Neural crest cell (in vitro differentiated cells): ENCODE measurements at regions not wholly inside any gene's neighbourhood (a gene's known extent, or its start where the extent isn't known, plus 50 kb on each side); places are given as distances from the start of the nearest gene placed in this dataset.

ENCODE experiments used
- DNase-seq: peaks from one replicate; pipeline ENCODE4 v3.0.0; 2021; ENCODE audit warnings: low read depth, mixed read lengths, low spot score
- H3K27ac Mint-ChIP-seq: one replicate; pipeline ENCODE4 v1.8.0; 2021; ENCODE audit warnings: mild to moderate bottlenecking, mixed read lengths; ENCODE audit not compliant: unreplicated experiment
- H3K27me3 Mint-ChIP-seq: 2 replicates; pipeline ENCODE4 v1.8.0; 2021; ENCODE audit warnings: low read depth, mild to moderate bottlenecking, mixed read lengths
- H3K36me3 Mint-ChIP-seq: 2 replicates; pipeline ENCODE4 v1.8.0; 2021; ENCODE audit warnings: low read depth, mild to moderate bottlenecking, mixed read lengths
- H3K4me1 Mint-ChIP-seq: 2 replicates; pipeline ENCODE4 v1.8.0; 2021; ENCODE audit warnings: mixed read lengths
- H3K4me3 Mint-ChIP-seq: one replicate; pipeline ENCODE4 v1.8.0; 2021; ENCODE audit warnings: mild to moderate bottlenecking, mixed read lengths
- H3K9me3 Mint-ChIP-seq: 2 replicates; pipeline ENCODE4 v1.8.0; 2021; ENCODE audit warnings: mixed read lengths
- TF ChIP-seq, protein P1 (sequence below): fragments of 200-600 bp; sonication (generic); conservative IDR thresholded peaks from 2 replicates; pipeline ENCODE4 v1.5.0; 2021; ENCODE audit warnings: antibody characterized with exemption, mild to moderate bottlenecking

DNA sequence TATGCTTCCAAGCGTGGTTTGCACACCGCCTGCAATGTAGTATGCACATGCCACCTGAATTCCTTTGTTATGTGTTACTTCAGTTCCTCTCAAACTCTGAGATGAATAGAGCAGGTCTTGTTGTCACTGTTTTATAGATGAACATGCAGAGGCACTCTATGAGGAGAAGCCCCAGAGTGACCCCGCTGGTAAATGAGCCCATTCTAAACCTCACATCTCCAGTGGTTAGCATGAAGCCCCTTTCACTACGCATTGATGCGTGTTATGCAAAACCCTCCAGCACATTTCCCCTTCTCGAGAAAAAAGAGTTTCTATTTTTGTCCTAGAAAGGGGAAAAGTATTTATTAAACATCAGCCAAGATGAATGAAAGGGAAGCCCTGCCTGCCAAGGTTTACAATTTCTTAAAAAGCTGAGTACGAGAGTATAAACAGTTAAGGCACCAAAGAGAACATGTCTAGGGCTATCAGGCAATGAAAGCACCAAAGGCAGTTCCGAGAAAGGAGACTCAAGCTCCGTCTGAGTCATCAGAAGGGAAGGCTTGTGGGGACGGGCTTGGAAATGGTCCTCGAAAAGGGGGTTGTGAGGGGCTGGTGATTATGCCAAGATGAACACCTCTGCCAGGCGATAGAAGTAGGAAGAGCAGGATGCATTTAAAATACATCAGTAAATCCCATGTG is 58.7 kb upstream of the PFKP start:
- Mint-ChIP-seq H3K9me3 (no peaks in the 10 kb centered on the region), H3K27ac (no peak overlapping the region), H3K4me3 (no peak overlapping the region), H3K4me1 (peaks cover 4% of the 10 kb centered on the region), H3K36me3 (no peaks in the 10 kb centered on the region), H3K27me3 (no peaks in the 10 kb centered on the region)
- TF ChIP-seq, protein P1, sequence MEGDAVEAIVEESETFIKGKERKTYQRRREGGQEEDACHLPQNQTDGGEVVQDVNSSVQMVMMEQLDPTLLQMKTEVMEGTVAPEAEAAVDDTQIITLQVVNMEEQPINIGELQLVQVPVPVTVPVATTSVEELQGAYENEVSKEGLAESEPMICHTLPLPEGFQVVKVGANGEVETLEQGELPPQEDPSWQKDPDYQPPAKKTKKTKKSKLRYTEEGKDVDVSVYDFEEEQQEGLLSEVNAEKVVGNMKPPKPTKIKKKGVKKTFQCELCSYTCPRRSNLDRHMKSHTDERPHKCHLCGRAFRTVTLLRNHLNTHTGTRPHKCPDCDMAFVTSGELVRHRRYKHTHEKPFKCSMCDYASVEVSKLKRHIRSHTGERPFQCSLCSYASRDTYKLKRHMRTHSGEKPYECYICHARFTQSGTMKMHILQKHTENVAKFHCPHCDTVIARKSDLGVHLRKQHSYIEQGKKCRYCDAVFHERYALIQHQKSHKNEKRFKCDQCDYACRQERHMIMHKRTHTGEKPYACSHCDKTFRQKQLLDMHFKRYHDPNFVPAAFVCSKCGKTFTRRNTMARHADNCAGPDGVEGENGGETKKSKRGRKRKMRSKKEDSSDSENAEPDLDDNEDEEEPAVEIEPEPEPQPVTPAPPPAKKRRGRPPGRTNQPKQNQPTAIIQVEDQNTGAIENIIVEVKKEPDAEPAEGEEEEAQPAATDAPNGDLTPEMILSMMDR, result no peak
- DNase-seq, result no peak

DNA sequence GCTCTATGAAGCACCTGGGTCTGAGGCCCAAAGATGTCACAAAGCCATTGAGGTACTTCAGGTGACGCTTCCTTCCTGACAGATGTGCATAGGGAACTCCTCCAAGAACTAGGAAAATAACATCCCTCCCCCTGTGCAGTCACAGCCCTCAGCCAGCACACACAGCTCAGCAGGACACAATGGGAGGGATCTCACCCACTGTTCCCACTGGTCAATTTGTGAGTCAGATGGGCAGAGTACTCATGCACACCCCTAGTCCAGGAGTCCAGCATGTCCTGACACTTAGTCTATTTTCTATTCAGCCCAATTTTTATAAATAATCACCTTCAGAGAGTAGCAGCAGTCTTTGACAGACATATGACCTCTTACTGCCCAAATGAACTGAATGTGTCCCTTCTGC is 60.7 kb upstream of the PFKP start:
- no peaks in the 10 kb centered on the region for H3K36me3 Mint-ChIP-seq
- no peak for DNase-seq
- H3K4me3 Mint-ChIP-seq, result no peak overlapping the region
- peaks cover 4% of the 10 kb centered on the region for H3K4me1 Mint-ChIP-seq
- no peaks in the 10 kb centered on the region for H3K27me3 Mint-ChIP-seq
- TF ChIP-seq, protein P1, result no peak
- H3K27ac Mint-ChIP-seq, result no peak overlapping the region
- no peaks in the 10 kb centered on the region for H3K9me3 Mint-ChIP-seq

DNA sequence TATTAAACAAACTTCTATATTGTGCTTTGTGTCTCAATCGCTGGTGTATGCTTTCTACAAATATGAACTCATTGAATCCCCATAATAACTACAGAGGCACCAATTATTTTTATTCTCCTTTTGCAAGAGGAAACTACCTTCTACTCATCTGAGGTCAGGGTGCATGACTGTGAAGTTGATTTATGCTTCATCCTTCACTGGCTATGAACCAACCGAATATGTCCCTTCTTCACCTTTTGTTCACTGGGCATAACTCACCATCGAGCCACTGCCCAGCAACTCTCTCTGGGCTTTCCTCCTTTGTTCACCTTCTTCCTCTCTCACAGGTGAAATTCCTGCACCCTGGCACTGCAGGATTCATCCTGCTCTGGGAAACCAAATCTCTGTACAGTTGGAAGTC is 61.3 kb upstream of the PFKP start:
- Mint-ChIP-seq H3K36me3 (no peaks in the 10 kb centered on the region), H3K27ac (no peak overlapping the region), H3K4me1 (peaks cover 4% of the 10 kb centered on the region), H3K9me3 (no peaks in the 10 kb centered on the region), H3K27me3 (no peaks in the 10 kb centered on the region), H3K4me3 (no peak overlapping the region)
- DNase-seq, result no peak
- TF ChIP-seq, protein P1, result no peak

DNA sequence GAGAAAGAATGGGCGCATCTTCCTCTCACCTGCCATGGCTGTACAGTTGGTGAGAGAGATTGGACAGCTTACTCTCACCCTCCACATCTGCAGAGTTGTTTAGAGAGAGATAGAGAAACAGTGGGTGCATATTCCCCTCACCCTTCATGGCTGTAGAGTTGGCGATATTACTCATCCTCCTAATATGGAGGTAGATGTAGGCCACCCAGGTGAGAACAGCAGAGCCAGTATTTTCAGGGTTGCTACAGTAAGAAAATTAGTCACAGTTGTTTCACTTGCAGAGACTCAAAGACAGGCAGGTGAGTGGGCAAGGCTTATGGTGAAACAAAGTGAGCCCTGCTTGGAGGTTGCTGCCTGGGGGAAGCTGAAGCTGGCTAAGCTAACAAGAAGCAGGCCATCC is 65.0 kb upstream of the PFKP start:
- no peak for DNase-seq
- Mint-ChIP-seq H3K4me1 (peaks cover 11% of the 10 kb centered on the region), H3K27me3 (no peaks in the 10 kb centered on the region), H3K36me3 (no peaks in the 10 kb centered on the region), H3K9me3 (no peaks in the 10 kb centered on the region), H3K27ac (no peak overlapping the region), H3K4me3 (no peak overlapping the region)
- TF ChIP-seq, protein P1, result no peak

DNA sequence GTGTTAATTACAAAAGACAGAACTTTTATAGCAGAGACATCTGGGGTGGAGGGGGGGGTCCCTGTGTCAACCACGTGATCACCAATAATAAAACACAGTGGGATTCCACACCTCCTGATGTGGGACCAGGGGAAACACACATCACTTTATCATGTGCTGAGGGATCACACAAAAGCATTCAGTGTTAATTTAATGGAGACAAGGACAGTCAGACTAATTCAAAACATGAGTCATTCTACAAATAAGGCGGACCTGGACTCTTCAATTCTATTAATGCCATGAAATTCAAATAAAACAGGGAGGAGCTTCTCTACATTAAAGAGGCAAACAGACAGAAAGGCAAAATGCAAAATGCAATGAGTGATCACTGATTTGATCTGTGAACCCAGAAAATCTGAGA is 67.3 kb upstream of the PFKP start:
- TF ChIP-seq, protein P1, result no peak
- H3K4me3 Mint-ChIP-seq, result no peak overlapping the region
- H3K9me3 Mint-ChIP-seq, result no peaks in the 10 kb centered on the region
- no peaks in the 10 kb centered on the region for H3K36me3 Mint-ChIP-seq
- no peak for DNase-seq
- no peak overlapping the region for H3K27ac Mint-ChIP-seq
- peaks cover 7% of the 10 kb centered on the region for H3K4me1 Mint-ChIP-seq
- no peaks in the 10 kb centered on the region for H3K27me3 Mint-ChIP-seq
